PC-9 (cell line): ENCODE measurements at regions not wholly inside any gene's neighbourhood (a gene's known extent, or its start where the extent isn't known, plus 50 kb on each side); places are given as distances from the start of the nearest gene placed in this dataset.

Source experiments
- CTCF ChIP-seq: fragments of 200-600 bp; sonication (generic); conservative IDR thresholded peaks from 2 replicates; pipeline ENCODE4 v1.6.1; 2017; ENCODE audit warnings: mixed run types, antibody characterized with exemption, mild to moderate bottlenecking, moderate library complexity
- EZH2 ChIP-seq: fragments of 200-600 bp; sonication (generic); IDR thresholded peaks from 2 replicates; pipeline ENCODE4 v1.8.0; 2017; ENCODE audit warnings: antibody characterized with exemption, low read depth

DNA sequence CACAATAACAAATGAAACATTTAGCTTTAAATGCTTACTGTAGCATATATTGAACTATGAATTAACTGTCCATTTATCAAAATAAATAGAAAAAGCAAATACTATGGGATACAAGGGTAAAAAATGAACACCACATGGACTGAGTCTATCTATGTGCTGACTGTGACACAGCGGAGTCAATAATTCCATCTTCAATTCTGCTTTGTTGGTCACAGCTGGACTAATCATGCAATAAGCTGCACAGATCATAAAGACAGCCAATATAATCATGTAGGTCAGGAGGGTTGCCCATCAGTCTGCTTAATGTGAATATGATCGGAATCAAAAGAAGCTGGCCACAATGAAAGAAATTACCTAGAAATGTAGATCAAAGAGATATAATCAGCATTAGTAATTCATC is 95.7 kb upstream of the FAM47A start:
- TF ChIP-seq CTCF (no peak), EZH2 (no peak)
